ENCODE measurements at regions not wholly inside any gene's neighbourhood (a gene's known extent, or its start where the extent isn't known, plus 50 kb on each side); places are given as distances from the start of the nearest gene placed in this dataset.

GRCh38 chr2:9123069-9123468 is 83.5 kb upstream of the ASAP2 start:
- H3K4me1 Mint-ChIP-seq (ENCODE audit: low read depth) = peaks cover 9% of the 10 kb centered on the region
- H3K36me3 Mint-ChIP-seq (ENCODE audit: low read depth) = no peaks in the 10 kb centered on the region
- intact Hi-C loops (cut with micrococcal nuclease) = no loop called here
- no peak overlapping the region for H3K4me3 Mint-ChIP-seq
- no peaks in the 10 kb centered on the region for H3K27me3 Mint-ChIP-seq
- H3K27ac Mint-ChIP-seq = no peak overlapping the region
- peaks cover 11% of the 10 kb centered on the region for H3K9me3 Mint-ChIP-seq

GRCh38 chr2:9122367-9122766 is 84.2 kb upstream of the ASAP2 start:
- intact Hi-C loops (cut with micrococcal nuclease) = no loop called here
- Mint-ChIP-seq H3K27me3 (no peaks in the 10 kb centered on the region), H3K36me3 (ENCODE audit: low read depth) (no peaks in the 10 kb centered on the region), H3K27ac (no peak overlapping the region), H3K9me3 (peaks cover 11% of the 10 kb centered on the region), H3K4me1 (ENCODE audit: low read depth) (peaks cover 9% of the 10 kb centered on the region), H3K4me3 (no peak overlapping the region)

- no peak overlapping the region for H3K27ac Mint-ChIP-seq
- no peaks in the 10 kb centered on the region for H3K9me3 Mint-ChIP-seq
- H3K36me3 Mint-ChIP-seq (ENCODE audit: low read depth) = no peaks in the 10 kb centered on the region
- peaks cover 9% of the 10 kb centered on the region for H3K4me1 Mint-ChIP-seq (ENCODE audit: low read depth)
- intact Hi-C loops (cut with micrococcal nuclease) = no loop called here
- peaks cover 2% of the 10 kb centered on the region for H3K27me3 Mint-ChIP-seq
- no peak overlapping the region for H3K4me3 Mint-ChIP-seq
Observed at GRCh38 chr2:9118383-9118960, 88.1 kb upstream of the ASAP2 start.

- Mint-ChIP-seq H3K9me3 (no peaks in the 10 kb centered on the region), H3K36me3 (ENCODE audit: low read depth) (no peaks in the 10 kb centered on the region), H3K27ac (no peak overlapping the region), H3K27me3 (peaks cover 13% of the 10 kb centered on the region), H3K4me3 (no peak overlapping the region), H3K4me1 (ENCODE audit: low read depth) (peaks cover 19% of the 10 kb centered on the region)
- intact Hi-C loops (cut with micrococcal nuclease) = no loop called here
Observed at GRCh38 chr2:9115229-9115628, 91.4 kb upstream of the ASAP2 start.

GRCh38 chr2:9114458-9114857 is 92.2 kb upstream of the ASAP2 start:
- Mint-ChIP-seq H3K27me3 (peaks cover 13% of the 10 kb centered on the region), H3K4me3 (no peak overlapping the region), H3K9me3 (no peaks in the 10 kb centered on the region), H3K27ac (no peak overlapping the region), H3K4me1 (ENCODE audit: low read depth) (peaks cover 19% of the 10 kb centered on the region), H3K36me3 (ENCODE audit: low read depth) (no peaks in the 10 kb centered on the region)
- intact Hi-C loops (cut with micrococcal nuclease) = no loop called here

GRCh38 chr2:9113916-9114315 is 92.7 kb upstream of the ASAP2 start:
- peaks cover 16% of the 10 kb centered on the region for H3K4me1 Mint-ChIP-seq (ENCODE audit: low read depth)
- H3K4me3 Mint-ChIP-seq = no peak overlapping the region
- intact Hi-C loops (cut with micrococcal nuclease) = no loop called here
- no peaks in the 10 kb centered on the region for H3K9me3 Mint-ChIP-seq
- no peak overlapping the region for H3K27ac Mint-ChIP-seq
- no peaks in the 10 kb centered on the region for H3K36me3 Mint-ChIP-seq (ENCODE audit: low read depth)
- peaks cover 13% of the 10 kb centered on the region for H3K27me3 Mint-ChIP-seq

GRCh38 chr2:9113262-9113661 is 93.3 kb upstream of the ASAP2 start:
- no peak overlapping the region for H3K27ac Mint-ChIP-seq
- H3K9me3 Mint-ChIP-seq = no peaks in the 10 kb centered on the region
- no peak overlapping the region for H3K4me3 Mint-ChIP-seq
- H3K4me1 Mint-ChIP-seq (ENCODE audit: low read depth) = peaks cover 10% of the 10 kb centered on the region
- H3K27me3 Mint-ChIP-seq = peaks cover 13% of the 10 kb centered on the region
- intact Hi-C loops (cut with micrococcal nuclease) = no loop called here
- H3K36me3 Mint-ChIP-seq (ENCODE audit: low read depth) = no peaks in the 10 kb centered on the region

- no peaks in the 10 kb centered on the region for H3K36me3 Mint-ChIP-seq (ENCODE audit: low read depth)
- peaks cover 15% of the 10 kb centered on the region for H3K4me1 Mint-ChIP-seq (ENCODE audit: low read depth)
Observed at GRCh38 chr2:9112079-9112721, 94.4 kb upstream of the ASAP2 start.

GRCh38 chr2:9110893-9111569 is 95.6 kb upstream of the ASAP2 start:
- no peaks in the 10 kb centered on the region for H3K36me3 Mint-ChIP-seq (ENCODE audit: low read depth)
- H3K4me3 Mint-ChIP-seq = no peak overlapping the region
- no peaks in the 10 kb centered on the region for H3K9me3 Mint-ChIP-seq
- H3K27me3 Mint-ChIP-seq = peaks cover 14% of the 10 kb centered on the region
- no peak overlapping the region for H3K27ac Mint-ChIP-seq
- peaks cover 17% of the 10 kb centered on the region for H3K4me1 Mint-ChIP-seq (ENCODE audit: low read depth)
- intact Hi-C loops (cut with micrococcal nuclease) = no loop called here

More at GRCh38 chr2:9112079-9112721, 94.4 kb upstream of the ASAP2 start:
- Mint-ChIP-seq H3K27me3 (peaks cover 14% of the 10 kb centered on the region), H3K27ac (peak overlapping the region; percentile 2), H3K4me3 (no peak overlapping the region), H3K9me3 (no peaks in the 10 kb centered on the region)
- intact Hi-C loops (cut with micrococcal nuclease) = no loop called here

GRCh38 chr2:9110346-9110884 is 96.2 kb upstream of the ASAP2 start:
- no peaks in the 10 kb centered on the region for H3K36me3 Mint-ChIP-seq (ENCODE audit: low read depth)

GRCh38 chr2:9109871-9110270 is 96.7 kb upstream of the ASAP2 start:
- Mint-ChIP-seq H3K9me3 (no peaks in the 10 kb centered on the region), H3K27me3 (peaks cover 14% of the 10 kb centered on the region), H3K36me3 (ENCODE audit: low read depth) (no peaks in the 10 kb centered on the region), H3K4me1 (ENCODE audit: low read depth) (peaks cover 17% of the 10 kb centered on the region), H3K27ac (no peak overlapping the region), H3K4me3 (no peak overlapping the region)
- intact Hi-C loops (cut with micrococcal nuclease) = no loop called here

More at GRCh38 chr2:9110346-9110884, 96.2 kb upstream of the ASAP2 start:
- no peak overlapping the region for H3K4me3 Mint-ChIP-seq
- no peaks in the 10 kb centered on the region for H3K9me3 Mint-ChIP-seq
- H3K27me3 Mint-ChIP-seq = peaks cover 14% of the 10 kb centered on the region
- H3K4me1 Mint-ChIP-seq (ENCODE audit: low read depth) = peaks cover 17% of the 10 kb centered on the region
- H3K27ac Mint-ChIP-seq = no peak overlapping the region
- intact Hi-C loops (cut with micrococcal nuclease) = no loop called here

- Mint-ChIP-seq H3K4me3 (no peak overlapping the region), H3K27ac (no peak overlapping the region), H3K4me1 (ENCODE audit: low read depth) (peaks cover 17% of the 10 kb centered on the region), H3K36me3 (ENCODE audit: low read depth) (no peaks in the 10 kb centered on the region), H3K9me3 (no peaks in the 10 kb centered on the region), H3K27me3 (peaks cover 12% of the 10 kb centered on the region)
- intact Hi-C loops (cut with micrococcal nuclease) = no loop called here
Observed at GRCh38 chr2:9108210-9108967, 98.2 kb upstream of the ASAP2 start.

GRCh38 chr2:9107168-9108025 is 99.2 kb upstream of the ASAP2 start:
- Mint-ChIP-seq H3K4me3 (no peak overlapping the region), H3K27me3 (peaks cover 7% of the 10 kb centered on the region), H3K4me1 (ENCODE audit: low read depth) (peaks cover 13% of the 10 kb centered on the region), H3K27ac (no peak overlapping the region), H3K9me3 (no peaks in the 10 kb centered on the region), H3K36me3 (ENCODE audit: low read depth) (no peaks in the 10 kb centered on the region)
- intact Hi-C loops (cut with micrococcal nuclease) = no loop called here

Measured in dendritic cell treated with granulocyte-macrophage colony-stimulating factor and Interleukin-4, amounts not matched to agents 40 ng/mL and 50 ng/mL, for 4 days (primary cell).